ENCODE measurements at regions not wholly inside any gene's neighbourhood (a gene's known extent, or its start where the extent isn't known, plus 50 kb on each side); places are given as distances from the start of the nearest gene placed in this dataset.
"Not testable (repeated sequence)": the region's sequence is repeated elsewhere in the genome, so short reads cannot be mapped to it uniquely, and the experiment has no call there.

DNA sequence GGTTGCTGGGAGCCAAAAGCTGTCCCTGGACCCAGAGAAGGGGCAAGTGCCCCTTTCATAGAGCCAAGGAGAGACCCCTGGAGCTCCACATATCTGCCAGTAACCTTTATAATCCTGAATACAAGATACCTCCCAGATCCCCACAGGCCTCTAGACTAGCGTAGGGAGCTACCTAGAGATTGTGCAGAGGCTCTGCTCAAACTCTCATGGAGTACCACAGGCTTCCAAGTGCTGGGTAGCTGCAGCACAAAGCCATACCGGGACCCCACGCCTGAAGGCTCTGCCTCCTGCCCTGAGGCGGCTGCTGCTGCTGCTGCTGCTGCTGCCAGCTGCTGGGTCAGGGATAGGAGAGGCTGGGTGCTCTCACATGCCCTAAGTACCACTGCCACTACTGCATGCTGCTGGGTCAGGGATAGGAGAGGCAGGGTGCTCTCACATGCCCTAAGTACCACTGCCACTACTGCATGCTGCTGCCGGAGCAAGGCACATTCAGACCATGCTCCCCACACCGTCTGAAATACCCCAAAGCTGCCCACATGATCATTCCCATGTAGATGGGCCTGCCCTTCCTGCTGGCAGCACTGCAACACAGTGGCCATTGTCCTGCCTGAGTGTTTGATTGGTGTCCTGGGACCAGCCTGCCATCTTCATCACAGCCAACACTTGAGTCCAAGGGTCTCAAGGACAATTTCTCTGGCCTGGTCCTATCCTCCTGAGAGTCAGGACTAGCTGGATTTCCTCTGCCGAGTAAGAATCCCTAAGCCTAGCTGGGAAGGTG is 1434.3 kb upstream of the ADGRB3 start:
- ATAC-seq (no peak), DNase-seq (no peak)
- intact Hi-C loops (cut with DNase I, micrococcal nuclease) = no loop called here

GRCh38 chr6:67199425-67199824 is 1435.7 kb upstream of the ADGRB3 start:
- ATAC-seq (no peak), DNase-seq (no peak)
- intact Hi-C loops (cut with DNase I, micrococcal nuclease) = no loop called here

- intact Hi-C loops (cut with DNase I, micrococcal nuclease) = no loop called here
- DNase-seq = no peak
- no peak for ATAC-seq
Observed at GRCh38 chr6:67190733-67191132, 1444.3 kb upstream of the ADGRB3 start.

GRCh38 chr6:67184405-67184804 is 1450.7 kb upstream of the ADGRB3 start:
- ATAC-seq = no peak
- DNase-seq = no peak
- intact Hi-C loops (cut with DNase I, micrococcal nuclease) = no loop called here

GRCh38 chr6:67175101-67175500 is 1460.0 kb upstream of the ADGRB3 start:
- no peak for ATAC-seq
- DNase-seq = no peak
- intact Hi-C loops (cut with DNase I, micrococcal nuclease) = no loop called here

- ATAC-seq (no peak), DNase-seq (no peak)
- intact Hi-C loops (cut with DNase I, micrococcal nuclease) = no loop called here
Observed at GRCh38 chr6:67165606-67166005, 1458.6 kb upstream of the EYS start.

DNA sequence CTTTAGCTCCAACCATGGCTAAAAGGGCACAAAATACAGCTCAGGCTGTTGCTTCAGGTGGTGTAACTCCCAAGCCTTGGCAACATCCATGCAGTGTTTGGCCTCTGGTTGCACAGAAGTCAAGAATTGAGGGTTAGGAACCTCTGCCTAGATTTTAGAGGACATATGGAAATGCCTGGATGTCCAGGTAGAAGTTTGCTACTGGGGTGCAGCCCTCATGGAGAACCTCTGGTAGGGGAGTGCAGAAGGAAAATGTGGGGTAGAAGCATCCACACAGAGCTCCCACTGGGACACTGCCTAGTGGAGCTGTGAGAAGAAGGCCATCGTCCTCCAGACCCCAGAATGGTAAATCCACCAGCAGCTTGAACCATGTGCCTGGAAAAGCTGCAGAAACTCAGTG is 1453.8 kb upstream of the EYS start:
- intact Hi-C loops (cut with DNase I, micrococcal nuclease) = no loop called here
- ATAC-seq (no peak), DNase-seq (no peak)

DNA sequence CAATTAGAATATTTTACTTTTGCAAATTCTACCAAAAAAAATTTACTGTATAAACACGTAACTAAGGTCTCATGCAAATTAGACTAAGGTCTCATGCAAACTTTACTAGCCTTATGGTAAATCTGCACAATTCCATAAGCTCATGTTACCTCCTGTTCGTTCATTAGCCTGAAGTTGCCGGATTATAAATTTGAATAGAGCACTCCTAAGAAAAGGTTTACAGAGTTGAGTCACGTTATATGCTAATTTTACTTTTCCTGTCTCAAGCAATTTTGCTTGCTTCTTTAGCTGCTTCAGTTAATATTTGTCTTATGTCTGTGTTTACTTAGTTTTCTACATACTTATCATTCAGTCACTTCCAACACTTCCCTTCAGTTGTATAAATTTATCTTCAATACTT is 1434.0 kb upstream of the EYS start:
- ATAC-seq (no peak), DNase-seq (no peak)
- intact Hi-C loops (cut with DNase I, micrococcal nuclease) = no loop called here

- intact Hi-C loops (cut with DNase I, micrococcal nuclease) = no loop called here
- DNase-seq (no peak), ATAC-seq (no peak)
Observed at GRCh38 chr6:67133973-67134372, 1426.9 kb upstream of the EYS start.

DNA sequence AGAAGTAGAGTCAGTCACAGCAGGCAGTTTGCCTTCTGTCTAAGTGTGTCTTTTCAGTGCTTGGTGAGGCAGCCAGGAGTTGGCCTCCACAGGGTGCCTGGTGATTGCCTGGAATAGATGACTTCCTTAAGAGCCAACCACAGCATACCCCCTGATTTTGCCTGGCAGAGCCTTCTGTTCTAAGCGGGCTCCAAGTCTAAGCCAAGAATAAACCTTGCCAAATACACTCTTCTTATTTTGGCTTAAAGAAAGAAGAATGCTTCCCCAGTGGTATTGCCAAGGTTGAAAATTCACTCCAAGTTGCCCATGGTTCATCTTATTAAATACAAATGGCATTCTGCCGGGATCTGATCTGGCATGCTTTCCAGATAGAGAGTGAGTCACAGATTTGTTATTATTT is 1424.8 kb upstream of the EYS start:
- DNase-seq = no peak
- intact Hi-C loops (cut with DNase I, micrococcal nuclease) = no loop called here
- ATAC-seq = no peak

- ATAC-seq (no peak), DNase-seq (no peak)
- intact Hi-C loops (cut with DNase I, micrococcal nuclease) = no loop called here
Observed at GRCh38 chr6:67129780-67130179, 1422.8 kb upstream of the EYS start.

GRCh38 chr6:67127041-67127440 is 1420.0 kb upstream of the EYS start:
- DNase-seq (no peak), ATAC-seq (no peak)
- intact Hi-C loops (cut with DNase I, micrococcal nuclease) = no loop called here

GRCh38 chr6:67121115-67121514 is 1414.1 kb upstream of the EYS start:
- ATAC-seq = no peak
- intact Hi-C loops (cut with DNase I, micrococcal nuclease) = no loop called here
- no peak for DNase-seq

- DNase-seq (no peak), ATAC-seq (no peak)
- intact Hi-C loops (cut with DNase I, micrococcal nuclease) = no loop called here
Observed at GRCh38 chr6:67112120-67112519, 1405.1 kb upstream of the EYS start.

DNA sequence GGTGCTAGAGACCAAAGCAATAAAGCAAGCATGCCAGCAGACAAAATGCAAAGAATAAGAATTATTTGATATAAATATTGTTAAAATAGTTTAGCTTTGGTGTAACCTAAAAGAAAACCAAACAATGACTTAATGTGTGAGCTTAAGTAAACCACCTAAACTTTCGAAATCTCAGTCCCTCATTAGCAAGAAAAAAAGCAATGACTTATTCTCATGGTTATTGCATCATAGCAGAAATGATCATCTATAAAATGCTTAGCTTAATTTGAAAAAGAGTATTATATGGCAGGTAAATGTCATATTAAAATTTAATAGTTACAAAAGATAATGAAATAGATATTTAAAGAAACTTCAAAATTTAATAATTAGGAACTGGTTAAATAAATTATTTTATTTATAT is 1395.7 kb upstream of the EYS start:
- DNase-seq = no peak
- no peak for ATAC-seq
- intact Hi-C loops (cut with DNase I, micrococcal nuclease) = no loop called here

GRCh38 chr6:67095618-67096226 is 1388.7 kb upstream of the EYS start:
- intact Hi-C loops (cut with DNase I, micrococcal nuclease); ATAC-seq; DNase-seq: not testable (repeated sequence)

GRCh38 chr6:67094431-67094946 is 1387.5 kb upstream of the EYS start:
- DNase-seq (no peak), ATAC-seq (no peak)
- intact Hi-C loops (cut with DNase I, micrococcal nuclease) = no loop called here

- intact Hi-C loops (cut with DNase I, micrococcal nuclease) = no loop called here
- ATAC-seq (no peak), DNase-seq (no peak)
Observed at GRCh38 chr6:67073938-67074337, 1366.9 kb upstream of the EYS start.

GRCh38 chr6:67068781-67069180 is 1361.8 kb upstream of the EYS start:
- ATAC-seq (no peak), DNase-seq (no peak)
- intact Hi-C loops (cut with DNase I, micrococcal nuclease) = no loop called here

DNA sequence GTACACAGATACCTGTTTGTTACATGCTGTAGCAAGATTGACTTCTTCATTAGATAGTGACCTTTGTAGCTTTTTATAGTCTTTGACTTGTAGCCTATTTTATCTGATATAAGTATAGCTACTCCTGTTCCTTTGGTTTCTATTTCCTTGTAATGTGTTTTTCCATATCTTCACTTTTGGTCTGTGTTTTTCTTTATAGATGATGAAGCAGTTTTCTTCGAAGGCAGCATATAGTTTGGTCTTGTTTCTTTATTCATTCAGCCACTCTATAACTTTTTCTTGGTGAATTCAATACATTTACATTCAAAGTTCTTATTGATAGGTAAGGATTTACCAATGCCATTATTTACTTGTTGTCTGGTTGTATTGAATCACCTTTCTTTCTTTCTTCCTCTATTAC is 1357.3 kb upstream of the EYS start:
- DNase-seq = no peak
- intact Hi-C loops (cut with DNase I, micrococcal nuclease) = no loop called here
- ATAC-seq = no peak

GRCh38 chr6:67047996-67048395 is 1341.0 kb upstream of the EYS start:
- DNase-seq (no peak), ATAC-seq (no peak)
- intact Hi-C loops (cut with DNase I, micrococcal nuclease) = no loop called here

All from left colon (tissue), 2 donors.